GM10248 (cell line): ENCODE measurements at regions not wholly inside any gene's neighbourhood (a gene's known extent, or its start where the extent isn't known, plus 50 kb on each side); places are given as distances from the start of the nearest gene placed in this dataset.
"Not testable (repeated sequence)": the region's sequence is repeated elsewhere in the genome, so short reads cannot be mapped to it uniquely, and the experiment has no call there.

ENCODE experiments used
- CTCF ChIA-PET: fragments of 300-600 bp; sonication (Branson Sonifier 250); formaldehyde crosslinking; extraction: SDS; loops from one replicate; lab custom pipeline; 2021; ENCODE audit warnings: antibody characterized with exemption; lab: Yijun Ruan, JAX
- POLR2A ChIA-PET: fragments of 350-650 bp; sonication (Branson Sonifier 250); formaldehyde crosslinking; extraction: SDS; loops from one replicate; lab custom pipeline; 2020; ENCODE audit warnings: antibody characterized with exemption; lab: Yijun Ruan, JAX
- DNase-seq: peaks from one replicate; pipeline ENCODE4 v3.0.0; 2012; ENCODE audit errors: extremely low spot score
- TF ChIP-seq, protein P1 (sequence below): IDR thresholded peaks from 2 replicates; pipeline ENCODE4 v1.5.1; 2012; ENCODE audit warnings: mild to moderate bottlenecking, low read depth; ENCODE audit errors: extremely low read depth, missing control alignments, control extremely low read depth

DNA sequence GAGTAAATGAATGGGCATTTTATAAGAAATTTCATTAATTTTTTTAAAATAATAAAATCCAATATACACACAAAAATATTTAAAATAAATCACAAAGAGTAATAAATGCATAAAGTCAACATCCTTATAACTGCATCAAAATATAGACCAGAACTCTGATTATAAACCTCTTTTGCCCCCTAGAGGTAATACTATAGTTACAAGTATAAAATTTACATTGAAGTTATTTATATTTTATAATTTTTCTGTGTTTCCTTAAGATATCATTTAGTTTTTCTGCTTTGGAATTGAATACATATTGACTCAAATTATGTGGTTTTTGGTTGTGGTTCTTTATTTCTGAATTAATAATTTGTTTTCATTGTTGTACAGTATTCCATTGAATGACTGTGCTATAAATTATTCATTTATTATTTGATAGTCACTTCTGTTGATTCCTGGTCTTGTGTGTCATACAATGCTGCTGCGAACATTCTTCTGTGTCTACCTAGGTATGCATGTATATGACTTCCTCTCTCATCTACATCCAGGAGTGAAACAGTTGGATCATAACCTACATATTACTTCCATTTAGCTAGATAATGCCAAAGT, 673.6 kb downstream of the IPMK start:
- TF ChIP-seq, protein P1, sequence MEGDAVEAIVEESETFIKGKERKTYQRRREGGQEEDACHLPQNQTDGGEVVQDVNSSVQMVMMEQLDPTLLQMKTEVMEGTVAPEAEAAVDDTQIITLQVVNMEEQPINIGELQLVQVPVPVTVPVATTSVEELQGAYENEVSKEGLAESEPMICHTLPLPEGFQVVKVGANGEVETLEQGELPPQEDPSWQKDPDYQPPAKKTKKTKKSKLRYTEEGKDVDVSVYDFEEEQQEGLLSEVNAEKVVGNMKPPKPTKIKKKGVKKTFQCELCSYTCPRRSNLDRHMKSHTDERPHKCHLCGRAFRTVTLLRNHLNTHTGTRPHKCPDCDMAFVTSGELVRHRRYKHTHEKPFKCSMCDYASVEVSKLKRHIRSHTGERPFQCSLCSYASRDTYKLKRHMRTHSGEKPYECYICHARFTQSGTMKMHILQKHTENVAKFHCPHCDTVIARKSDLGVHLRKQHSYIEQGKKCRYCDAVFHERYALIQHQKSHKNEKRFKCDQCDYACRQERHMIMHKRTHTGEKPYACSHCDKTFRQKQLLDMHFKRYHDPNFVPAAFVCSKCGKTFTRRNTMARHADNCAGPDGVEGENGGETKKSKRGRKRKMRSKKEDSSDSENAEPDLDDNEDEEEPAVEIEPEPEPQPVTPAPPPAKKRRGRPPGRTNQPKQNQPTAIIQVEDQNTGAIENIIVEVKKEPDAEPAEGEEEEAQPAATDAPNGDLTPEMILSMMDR, result no peak
- ChIA-PET CTCF (interaction anchor here (1.1 kb wide), 1 partner anchor 9 kb away, joined by 3 read pairs; no protein-coding TSS in a partner anchor), POLR2A (no interaction called here)
- DNase-seq, result no peak

DNA sequence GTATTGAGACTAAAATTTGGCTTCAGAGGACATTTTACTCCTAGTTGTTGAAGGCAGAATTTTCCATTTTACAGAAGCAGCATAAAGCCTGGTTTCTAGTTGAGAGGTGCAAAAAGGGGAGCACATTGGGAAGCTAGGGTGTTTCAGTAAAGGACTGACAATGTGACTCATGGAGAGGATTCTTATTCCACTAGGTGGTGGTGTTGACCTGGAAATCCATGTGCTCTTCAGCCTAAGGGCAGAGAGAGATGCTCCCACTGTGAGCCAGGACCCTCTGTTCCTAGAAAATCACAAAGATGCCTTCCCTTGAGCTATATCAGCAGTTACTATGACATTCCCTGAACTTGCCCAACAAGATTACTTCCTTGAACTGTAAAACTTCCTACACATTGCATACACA, 687.8 kb downstream of the IPMK start:
- ChIA-PET POLR2A (interaction anchor here (0.5 kb wide), 1 partner anchor 9 kb away, joined by 3 read pairs; no protein-coding TSS in a partner anchor), CTCF (interaction anchor here (1.1 to 1.7 kb wide), 5 partner anchors 10 to 573 kb away, joined by 3 to 5 read pairs (median 4); no protein-coding TSS in a partner anchor)
- TF ChIP-seq, protein P1, result peak; percentile 40
- DNase-seq, result no peak

DNA sequence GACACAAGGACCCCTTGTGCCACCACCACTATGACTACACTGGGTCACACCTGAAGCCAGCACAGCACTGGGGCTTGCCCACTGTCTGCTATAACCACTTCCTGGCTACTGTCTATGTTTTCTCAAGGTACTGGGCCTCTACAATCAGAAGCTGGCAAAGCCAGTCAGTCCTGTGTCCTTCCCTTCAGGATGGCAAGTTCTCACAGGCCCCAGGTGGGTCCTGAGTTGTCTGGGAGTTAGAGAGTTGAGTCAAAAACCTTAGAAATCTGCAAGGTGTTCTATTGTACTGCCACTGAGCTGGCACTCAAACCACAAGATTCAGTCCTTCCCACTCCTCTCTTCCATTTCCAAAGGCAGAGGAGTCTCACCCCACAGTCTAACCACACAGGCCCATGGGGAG, 705.5 kb downstream of the IPMK start:
- no peak for DNase-seq
- ChIA-PET POLR2A (no interaction called here), CTCF (interaction anchor here (1.3 kb wide), 1 partner anchor 11 kb away, joined by 5 read pairs; no protein-coding TSS in a partner anchor)
- TF ChIP-seq, protein P1, result no peak

DNA sequence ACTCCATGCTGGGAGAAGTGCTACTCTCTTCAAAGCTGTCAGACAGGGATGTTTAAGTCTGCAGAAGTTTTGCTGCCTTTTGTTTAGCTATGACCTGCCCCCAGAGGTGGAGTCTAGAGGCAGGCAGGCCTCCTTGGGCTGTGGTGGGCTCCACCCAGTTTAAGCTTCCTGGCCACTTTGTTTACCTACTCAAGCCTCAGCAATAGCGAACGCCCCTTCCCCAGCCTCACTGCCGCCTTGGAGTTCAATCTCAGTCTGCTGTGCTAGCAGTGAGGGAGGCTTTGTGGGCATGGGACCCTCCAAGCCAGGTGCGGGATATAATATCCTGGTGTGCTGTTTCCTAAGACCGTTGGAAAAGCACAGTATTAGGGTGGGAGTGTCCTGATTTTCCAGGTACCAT, 715.9 kb downstream of the IPMK start:
- POLR2A ChIA-PET, CTCF ChIA-PET: not testable (repeated sequence)

DNA sequence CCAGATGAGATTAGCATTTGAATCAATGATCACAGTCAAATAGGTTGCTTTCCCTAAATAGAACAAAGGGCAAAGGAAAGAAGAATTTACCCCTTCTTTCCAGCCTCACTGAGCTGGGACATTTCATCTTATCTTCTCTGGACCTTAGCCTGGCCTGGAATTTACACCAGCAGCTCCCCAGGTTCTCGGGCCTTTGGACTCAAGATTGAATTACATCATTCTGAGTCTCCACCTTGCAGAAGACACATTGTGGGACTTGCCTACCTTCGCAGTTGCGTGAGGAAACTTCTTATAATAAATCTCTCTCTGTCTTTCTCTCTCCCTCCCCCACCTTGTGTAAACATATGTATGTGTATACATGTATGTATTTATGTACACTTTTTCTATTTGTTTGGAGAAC, 732.4 kb downstream of the IPMK start:
- ChIA-PET POLR2A (no interaction called here), CTCF (no interaction called here)
- DNase-seq, result no peak
- TF ChIP-seq, protein P1, result no peak

More for the DNA sequence above, 715.9 kb downstream of the IPMK start:
- DNase-seq, result not testable (repeated sequence)

GRCh38 chr10:57513637-57514036, 754.1 kb downstream of the IPMK start:
- CTCF ChIA-PET, result no interaction called here
- POLR2A ChIA-PET, result no interaction called here

GRCh38 chr10:57507788-57508187, 759.9 kb downstream of the IPMK start:
- no peak for DNase-seq
- ChIA-PET CTCF (interaction anchor here (0.8 to 1.4 kb wide), 3 partner anchors 10 to 15 kb away, joined by 3 to 4 read pairs (median 3); no protein-coding TSS in a partner anchor), POLR2A (no interaction called here)
- TF ChIP-seq, protein P1, result no peak

More at GRCh38 chr10:57513637-57514036, 754.1 kb downstream of the IPMK start:
- DNase-seq, result no peak
- TF ChIP-seq, protein P1, result no peak
